Right atrium auricular region (tissue), 2 donors: ENCODE measurements at regions not wholly inside any gene's neighbourhood (a gene's known extent, or its start where the extent isn't known, plus 50 kb on each side); places are given as distances from the start of the nearest gene placed in this dataset.

Source experiments
- DNase-seq: peaks from one replicate; pipeline ENCODE4 v3.0.0-alpha.2; 2019; ENCODE audit warnings: low spot score
- H3K27ac ChIP-seq, 2 donors: fragments of 200-600 bp; sonication (generic); 1 replicate in 1 of 2; 2 replicates in 1 of 2; pipeline ENCODE4 v1.5.1; 2016 to 2019
- H3K27me3 ChIP-seq, 2 donors: fragments of 200-600 bp; sonication (generic); one replicate each; pipeline versions ENCODE4 v1.5.1 to v1.6.0; 2017 to 2019
- H3K36me3 ChIP-seq: fragments of 200-600 bp; sonication (generic); one replicate; pipeline ENCODE4 v1.5.1; 2016
- H3K4me1 ChIP-seq, 2 donors: fragments of 200-600 bp; sonication (generic); one replicate each; pipeline versions ENCODE4 v1.5.1 to v1.6.0; 2017 to 2019
- H3K4me3 ChIP-seq, 2 donors: fragments of 200-600 bp; sonication (generic); 1 replicate in 1 of 2; 2 replicates in 1 of 2; pipeline ENCODE4 v1.5.1; 2017 to 2019; ENCODE audit warnings: mild to moderate bottlenecking in 1 of 2, moderate library complexity in 1 of 2
- H3K9me3 ChIP-seq, 2 donors: fragments of 200-600 bp; sonication (generic); one replicate each; pipeline ENCODE4 v1.5.1; 2019
- TF ChIP-seq, protein P1 (sequence below), 2 donors: fragments of 200-600 bp; sonication (generic); IDR thresholded peaks; one replicate each; pipeline ENCODE4 v1.5.1; 2019; ENCODE audit warnings: antibody characterized with exemption in 2 of 2

DNA sequence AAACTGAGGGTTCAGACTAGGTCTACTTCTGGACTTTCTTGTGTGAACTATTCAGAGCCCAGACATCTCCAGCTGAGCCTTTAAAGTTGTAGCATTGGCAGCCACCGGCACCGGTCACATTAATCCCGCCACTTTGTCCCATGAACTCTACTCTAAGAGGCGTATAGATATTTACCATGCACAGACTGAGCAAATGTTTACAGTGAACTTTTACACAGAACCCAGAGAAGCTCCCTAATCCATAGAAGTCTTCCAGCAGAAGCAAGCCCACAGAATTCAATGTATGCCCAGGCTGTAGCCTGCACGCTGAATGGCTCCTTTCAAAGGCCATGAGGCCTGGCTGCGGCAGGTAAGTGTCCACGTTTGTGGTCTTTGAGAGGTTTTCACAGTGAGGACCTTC, 466.9 kb downstream of the ENC1 start:
- H3K4me1 ChIP-seq: no peaks in the 10 kb centered on the region
- no peaks in the 10 kb centered on the region for H3K27me3 ChIP-seq
- H3K9me3 ChIP-seq: no peaks in the 10 kb centered on the region
- DNase-seq: no peak
- H3K4me3 ChIP-seq: no peak overlapping the region
- H3K27ac ChIP-seq: no peak overlapping the region
- no peaks in the 10 kb centered on the region for H3K36me3 ChIP-seq
- TF ChIP-seq, protein P1, sequence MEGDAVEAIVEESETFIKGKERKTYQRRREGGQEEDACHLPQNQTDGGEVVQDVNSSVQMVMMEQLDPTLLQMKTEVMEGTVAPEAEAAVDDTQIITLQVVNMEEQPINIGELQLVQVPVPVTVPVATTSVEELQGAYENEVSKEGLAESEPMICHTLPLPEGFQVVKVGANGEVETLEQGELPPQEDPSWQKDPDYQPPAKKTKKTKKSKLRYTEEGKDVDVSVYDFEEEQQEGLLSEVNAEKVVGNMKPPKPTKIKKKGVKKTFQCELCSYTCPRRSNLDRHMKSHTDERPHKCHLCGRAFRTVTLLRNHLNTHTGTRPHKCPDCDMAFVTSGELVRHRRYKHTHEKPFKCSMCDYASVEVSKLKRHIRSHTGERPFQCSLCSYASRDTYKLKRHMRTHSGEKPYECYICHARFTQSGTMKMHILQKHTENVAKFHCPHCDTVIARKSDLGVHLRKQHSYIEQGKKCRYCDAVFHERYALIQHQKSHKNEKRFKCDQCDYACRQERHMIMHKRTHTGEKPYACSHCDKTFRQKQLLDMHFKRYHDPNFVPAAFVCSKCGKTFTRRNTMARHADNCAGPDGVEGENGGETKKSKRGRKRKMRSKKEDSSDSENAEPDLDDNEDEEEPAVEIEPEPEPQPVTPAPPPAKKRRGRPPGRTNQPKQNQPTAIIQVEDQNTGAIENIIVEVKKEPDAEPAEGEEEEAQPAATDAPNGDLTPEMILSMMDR (IDR thresholded peaks at IDR 0.05): no peak

DNA sequence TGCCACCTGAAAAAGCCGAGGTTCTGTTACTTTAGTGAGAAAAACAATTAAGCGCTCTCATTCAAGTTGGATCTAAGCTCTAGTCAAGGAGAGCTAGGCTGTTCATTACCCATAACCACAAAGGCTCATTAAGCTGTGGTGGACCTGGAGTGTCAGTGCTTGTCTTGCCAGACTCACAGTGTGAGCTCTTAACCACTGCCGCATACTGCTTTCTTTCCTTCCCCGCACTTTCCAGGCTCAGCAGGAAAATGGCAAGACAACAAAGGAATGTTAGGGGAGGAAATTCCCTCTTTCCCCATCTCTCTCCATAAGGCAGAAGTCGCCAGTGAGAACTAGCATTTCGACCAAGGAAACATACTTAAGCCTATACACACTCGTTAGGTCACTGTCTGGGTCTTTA, 467.3 kb downstream of the ENC1 start:
- no peak overlapping the region for H3K27ac ChIP-seq
- no peaks in the 10 kb centered on the region for H3K4me1 ChIP-seq
- H3K4me3 ChIP-seq: no peak overlapping the region
- TF ChIP-seq, protein P1 (IDR thresholded peaks at IDR 0.05): no peak
- H3K27me3 ChIP-seq: no peaks in the 10 kb centered on the region
- H3K36me3 ChIP-seq: no peaks in the 10 kb centered on the region
- DNase-seq: no peak
- H3K9me3 ChIP-seq: no peaks in the 10 kb centered on the region

DNA sequence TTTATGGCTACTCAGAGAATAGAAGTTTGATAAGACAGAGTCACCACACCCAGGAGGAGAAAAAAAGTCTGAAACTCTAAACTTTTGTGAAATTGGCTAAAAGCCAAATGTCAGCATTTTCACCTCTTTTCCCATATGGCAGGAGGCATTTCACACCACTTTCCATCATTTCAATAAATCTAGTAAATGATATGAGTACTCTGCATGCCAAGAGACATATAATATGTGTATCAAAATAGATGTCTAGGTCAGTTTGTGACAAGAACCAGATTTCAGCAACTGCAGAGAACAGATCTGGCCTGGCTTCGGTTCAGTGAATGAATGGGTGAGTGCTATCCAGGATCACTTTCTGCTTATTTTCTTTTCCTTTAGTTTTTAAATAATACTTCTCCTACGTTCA, 470.8 kb downstream of the ENC1 start:
- Histone ChIP-seq H3K9me3 (no peaks in the 10 kb centered on the region), H3K4me1 (peaks cover 0 to 6% of the 10 kb centered on the region in 2 donors), H3K4me3 (no peak overlapping the region), H3K27ac (no peak overlapping the region), H3K27me3 (no peaks in the 10 kb centered on the region), H3K36me3 (no peaks in the 10 kb centered on the region)
- DNase-seq: no peak
- TF ChIP-seq, protein P1 (IDR thresholded peaks at IDR 0.05): no peak

DNA sequence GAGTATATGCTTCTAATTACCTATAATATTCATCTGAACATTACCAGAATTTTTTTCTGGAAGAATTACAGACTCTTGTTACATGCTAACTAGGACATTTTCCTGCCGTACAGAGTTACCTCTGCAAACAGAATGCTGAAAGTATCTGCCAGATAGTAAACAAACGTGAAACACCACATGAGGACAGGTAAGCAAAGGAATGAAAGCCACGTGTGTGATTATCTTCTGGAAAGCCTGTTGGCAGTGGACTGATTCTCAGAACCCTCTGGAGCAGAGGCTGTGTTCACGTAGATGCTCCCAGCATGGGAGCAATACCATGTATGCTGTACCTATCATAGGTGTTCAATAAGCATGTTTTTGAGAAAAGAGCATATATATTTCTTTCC, 472.6 kb downstream of the ENC1 start:
- DNase-seq: no peak
- H3K36me3 ChIP-seq: no peaks in the 10 kb centered on the region
- no peak overlapping the region for H3K4me3 ChIP-seq
- H3K27me3 ChIP-seq: no peaks in the 10 kb centered on the region
- H3K4me1 ChIP-seq: peaks cover 0 to 14% of the 10 kb centered on the region in 2 donors
- no peaks in the 10 kb centered on the region for H3K9me3 ChIP-seq
- no peak overlapping the region for H3K27ac ChIP-seq
- TF ChIP-seq, protein P1 (IDR thresholded peaks at IDR 0.05): no peak

DNA sequence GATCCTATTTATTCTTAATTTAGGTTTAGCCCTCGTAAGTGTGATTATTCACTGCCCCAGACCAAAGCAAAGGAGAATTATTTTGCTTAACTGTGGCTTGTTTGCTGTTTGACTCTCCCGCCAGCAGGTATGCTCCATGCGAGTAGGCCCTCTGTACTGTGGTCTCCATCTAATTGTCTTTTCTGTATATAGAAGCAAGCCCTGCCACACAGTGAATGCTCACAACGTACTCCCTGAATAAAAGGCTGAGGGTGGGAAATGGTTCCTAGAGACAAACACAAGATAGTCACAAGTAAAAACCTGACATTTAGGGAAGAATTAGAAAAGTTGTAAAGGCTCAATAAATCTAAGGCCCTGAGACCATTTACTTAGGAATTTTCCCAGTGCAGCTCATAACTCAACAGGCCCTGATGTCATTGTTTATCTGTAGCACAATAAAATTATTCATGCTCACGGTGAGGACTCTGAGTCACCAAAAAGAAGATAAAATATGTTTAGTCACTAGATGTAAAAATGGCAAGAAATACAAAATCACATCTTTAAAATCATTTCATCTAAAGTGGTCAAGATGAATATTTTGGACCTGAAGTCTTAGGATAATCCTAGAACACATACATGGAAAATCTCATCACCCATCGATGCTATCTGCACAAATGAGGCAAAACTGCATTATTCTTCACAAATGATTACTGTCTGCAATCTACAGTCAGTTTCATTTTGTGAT, 473.2 kb downstream of the ENC1 start:
- Histone ChIP-seq H3K36me3 (no peaks in the 10 kb centered on the region), H3K27ac (peak overlapping the region in 1 of 2 donors; percentile 19), H3K4me1 (peaks cover 0 to 14% of the 10 kb centered on the region in 2 donors), H3K4me3 (no peak overlapping the region), H3K9me3 (no peaks in the 10 kb centered on the region), H3K27me3 (no peaks in the 10 kb centered on the region)
- TF ChIP-seq, protein P1 (IDR thresholded peaks at IDR 0.05): no peak
- DNase-seq: no peak

DNA sequence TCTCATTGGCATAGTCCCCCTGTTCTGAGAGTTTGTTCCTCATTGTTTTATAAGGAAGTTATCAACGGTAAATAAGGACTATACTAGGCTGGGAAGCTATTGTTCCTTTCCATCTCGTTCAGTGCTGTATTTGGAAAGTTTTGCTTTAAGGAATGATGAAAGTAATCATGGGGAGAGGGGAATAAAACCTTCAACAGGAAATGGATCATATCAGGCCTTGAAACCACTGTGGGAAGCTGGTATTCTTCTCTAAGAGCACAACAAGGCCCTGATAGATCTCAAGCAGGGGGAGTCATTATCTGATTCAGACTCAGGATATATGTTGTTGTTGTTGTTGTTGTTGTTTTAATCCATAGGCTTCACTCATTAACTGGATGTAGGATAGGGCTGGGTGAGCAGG, 474.5 kb downstream of the ENC1 start:
- no peak for DNase-seq
- Histone ChIP-seq H3K4me3 (no peak overlapping the region), H3K27me3 (no peaks in the 10 kb centered on the region), H3K9me3 (no peaks in the 10 kb centered on the region), H3K4me1 (peaks cover 0 to 14% of the 10 kb centered on the region in 2 donors), H3K27ac (no peak overlapping the region), H3K36me3 (no peaks in the 10 kb centered on the region)
- TF ChIP-seq, protein P1 (IDR thresholded peaks at IDR 0.05): no peak
